Activated CD4-positive, alpha-beta T cell treated with anti-CD3 and anti-CD28 coated beads for 36 hours (primary cell): ENCODE measurements at regions not wholly inside any gene's neighbourhood (a gene's known extent, or its start where the extent isn't known, plus 50 kb on each side); places are given as distances from the start of the nearest gene placed in this dataset.
"Not testable (repeated sequence)": the region's sequence is repeated elsewhere in the genome, so short reads cannot be mapped to it uniquely, and the experiment has no call there.

ENCODE experiments used
- ATAC-seq: fragments of 200-7000 bp; cut with Tn5 transposase; one replicate; pipeline ENCODE4 v1.10.0; 2021; ENCODE audit warnings: mild to moderate bottlenecking, moderate library complexity
- CTCF ChIA-PET: fragments of 350-600 bp; sonication (Branson Sonifier 250); formaldehyde crosslinking; loops from one replicate; lab custom pipeline; 2021; ENCODE audit warnings: antibody characterized with exemption; lab: Charles Lee
- POLR2A ChIA-PET: fragments of 350-600 bp; sonication (Branson Sonifier 250); formaldehyde crosslinking; loops from one replicate; lab custom pipeline; 2021; ENCODE audit warnings: antibody characterized with exemption, inconsistent platforms; lab: Charles Lee
- DNase-seq: peaks from one replicate; pipeline ENCODE4 v3.0.0-alpha.2; 2020
- H3K27ac Mint-ChIP-seq: one replicate; pipeline ENCODE4 v1.8.0; 2021; ENCODE audit warnings: mixed read lengths
- H3K27me3 Mint-ChIP-seq: one replicate; pipeline ENCODE4 v1.8.0; 2021; ENCODE audit warnings: mixed read lengths
- H3K36me3 Mint-ChIP-seq: one replicate; pipeline ENCODE4 v1.8.0; 2021; ENCODE audit warnings: low read depth, mixed read lengths
- H3K4me1 Mint-ChIP-seq: one replicate; pipeline ENCODE4 v1.8.0; 2021; ENCODE audit warnings: mixed read lengths
- H3K4me3 Mint-ChIP-seq: one replicate; pipeline ENCODE4 v1.8.0; 2021; ENCODE audit warnings: mild to moderate bottlenecking, moderate library complexity, mixed read lengths
- H3K9me3 Mint-ChIP-seq: one replicate; pipeline ENCODE4 v1.8.0; 2021; ENCODE audit warnings: low read depth, mixed read lengths
- intact Hi-C, 2 experiments: fragments of 100-400 bp; cut with DNase I in 1 of 2; cut with micrococcal nuclease in 1 of 2; formaldehyde crosslinking; loops; one replicate each; pipeline versions ENCODE4 v1.14.2 to v1.15.1; 2022 to 2024; cut with DNase I, micrococcal nuclease

- DNase-seq = no peak
- ChIA-PET CTCF (no interaction called here), POLR2A (no interaction called here)
- peaks cover 3% of the 10 kb centered on the region for H3K27me3 Mint-ChIP-seq
- no peak overlapping the region for H3K4me3 Mint-ChIP-seq
- no peaks in the 10 kb centered on the region for H3K36me3 Mint-ChIP-seq
- H3K4me1 Mint-ChIP-seq = no peaks in the 10 kb centered on the region
- H3K27ac Mint-ChIP-seq = no peak overlapping the region
- intact Hi-C loops = no loop called here
- H3K9me3 Mint-ChIP-seq = no peaks in the 10 kb centered on the region
- no peak for ATAC-seq
Measured at GRCh38 chr7:1302936-1303335, 70.3 kb downstream of the UNCX start.

DNA sequence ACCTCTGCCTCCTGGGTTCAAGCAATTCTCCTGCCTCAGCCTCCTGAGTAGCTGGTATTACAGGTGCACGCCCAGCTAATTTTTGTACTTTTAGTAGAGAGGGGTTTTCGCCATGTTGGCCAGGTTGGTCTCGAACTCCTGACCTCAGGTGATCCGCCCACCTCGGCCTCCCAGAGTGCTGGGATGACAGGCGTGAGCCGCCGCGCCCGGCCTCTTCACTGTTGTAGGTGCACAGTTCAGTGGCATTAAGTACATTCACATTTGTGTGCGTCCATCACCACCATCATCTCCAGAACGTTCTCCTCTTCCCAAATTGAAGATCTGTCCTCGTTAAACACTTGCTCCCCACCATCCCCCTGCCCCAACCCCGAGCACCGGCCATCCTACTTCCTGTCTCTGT lies 71.3 kb downstream of the UNCX start:
- ATAC-seq, intact Hi-C loops, CTCF ChIA-PET, DNase-seq, H3K4me1 Mint-ChIP-seq, H3K27me3 Mint-ChIP-seq, H3K36me3 Mint-ChIP-seq, H3K27ac Mint-ChIP-seq, POLR2A ChIA-PET, H3K9me3 Mint-ChIP-seq, H3K4me3 Mint-ChIP-seq: not testable (repeated sequence)

DNA sequence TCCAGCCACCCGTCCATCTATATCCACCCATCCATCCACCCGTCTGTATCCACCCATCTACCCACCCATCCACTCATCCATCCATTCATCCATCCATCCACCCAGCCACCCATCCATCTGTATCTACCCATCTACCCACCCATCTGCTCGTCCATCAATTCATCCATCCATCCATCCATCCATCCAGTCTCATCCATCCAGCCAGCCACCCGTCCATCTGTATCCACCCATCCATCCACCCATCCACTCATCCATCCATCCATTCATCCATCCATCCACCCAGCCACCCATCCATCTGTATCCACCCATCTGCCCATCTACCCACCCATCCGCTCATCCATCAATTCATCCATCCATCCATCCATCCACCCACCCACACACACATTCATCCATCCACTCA lies 73.2 kb downstream of the UNCX start:
- intact Hi-C loops = no loop called here
- Mint-ChIP-seq H3K36me3 (no peaks in the 10 kb centered on the region), H3K27me3 (peaks cover 3% of the 10 kb centered on the region), H3K4me3 (no peak overlapping the region), H3K9me3 (no peaks in the 10 kb centered on the region), H3K27ac (no peak overlapping the region), H3K4me1 (no peaks in the 10 kb centered on the region)
- CTCF ChIA-PET = no interaction called here
- no peak for DNase-seq
- POLR2A ChIA-PET = no interaction called here
- ATAC-seq = no peak

GRCh38 chr7:1307828-1308227 lies 75.2 kb downstream of the UNCX start:
- H3K9me3 Mint-ChIP-seq = no peaks in the 10 kb centered on the region
- no peak for ATAC-seq
- CTCF ChIA-PET = no interaction called here
- DNase-seq = no peak
- intact Hi-C loops = no loop called here
- POLR2A ChIA-PET = no interaction called here
- no peaks in the 10 kb centered on the region for H3K4me1 Mint-ChIP-seq
- H3K4me3 Mint-ChIP-seq = no peak overlapping the region
- H3K27ac Mint-ChIP-seq = no peak overlapping the region
- H3K27me3 Mint-ChIP-seq = peaks cover 3% of the 10 kb centered on the region
- no peaks in the 10 kb centered on the region for H3K36me3 Mint-ChIP-seq

DNA sequence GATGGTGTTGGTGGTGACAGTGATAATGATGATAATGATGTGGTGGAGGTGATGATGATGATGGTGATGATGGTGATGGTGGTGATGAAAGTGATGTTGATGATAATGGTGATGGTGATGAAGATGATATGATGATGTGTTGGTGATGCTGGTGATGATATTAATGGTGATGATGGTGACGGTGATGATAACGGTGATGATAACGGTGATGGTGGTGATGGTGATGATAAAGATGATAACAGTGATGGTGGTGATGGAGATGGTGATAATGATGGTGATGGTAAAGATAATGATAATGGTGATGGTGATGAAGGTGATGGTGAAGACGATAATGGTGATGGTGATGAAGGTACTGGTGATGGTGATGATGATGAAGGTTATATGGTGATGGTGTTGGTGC lies 76.6 kb downstream of the UNCX start:
- intact Hi-C loops = no loop called here
- POLR2A ChIA-PET = no interaction called here
- no peaks in the 10 kb centered on the region for H3K4me1 Mint-ChIP-seq

GRCh38 chr7:1309996-1310395 lies 77.3 kb downstream of the UNCX start:
- no peak for DNase-seq
- ChIA-PET CTCF (no interaction called here), POLR2A (no interaction called here)
- no peaks in the 10 kb centered on the region for H3K36me3 Mint-ChIP-seq
- no peaks in the 10 kb centered on the region for H3K9me3 Mint-ChIP-seq
- no peak overlapping the region for H3K4me3 Mint-ChIP-seq
- ATAC-seq = no peak
- no peaks in the 10 kb centered on the region for H3K4me1 Mint-ChIP-seq
- peaks cover 3% of the 10 kb centered on the region for H3K27me3 Mint-ChIP-seq
- intact Hi-C loops = no loop called here
- H3K27ac Mint-ChIP-seq = no peak overlapping the region

More for the DNA sequence above, 76.6 kb downstream of the UNCX start:
- no peak overlapping the region for H3K4me3 Mint-ChIP-seq
- peaks cover 3% of the 10 kb centered on the region for H3K27me3 Mint-ChIP-seq
- CTCF ChIA-PET = no interaction called here
- H3K36me3 Mint-ChIP-seq = no peaks in the 10 kb centered on the region
- ATAC-seq (no peak), DNase-seq (no peak)
- no peak overlapping the region for H3K27ac Mint-ChIP-seq
- no peaks in the 10 kb centered on the region for H3K9me3 Mint-ChIP-seq

GRCh38 chr7:1310936-1311335 lies 78.3 kb downstream of the UNCX start:
- H3K4me3 Mint-ChIP-seq = no peak overlapping the region
- H3K27me3 Mint-ChIP-seq = peaks cover 3% of the 10 kb centered on the region
- no peak for ATAC-seq
- H3K4me1 Mint-ChIP-seq = no peaks in the 10 kb centered on the region
- H3K9me3 Mint-ChIP-seq = no peaks in the 10 kb centered on the region
- DNase-seq = no peak
- POLR2A ChIA-PET = no interaction called here
- CTCF ChIA-PET = no interaction called here
- intact Hi-C loops = no loop called here
- no peaks in the 10 kb centered on the region for H3K36me3 Mint-ChIP-seq
- no peak overlapping the region for H3K27ac Mint-ChIP-seq

GRCh38 chr7:1311406-1312135 lies 78.9 kb downstream of the UNCX start:
- intact Hi-C loops = no loop called here
- Mint-ChIP-seq H3K9me3 (no peaks in the 10 kb centered on the region), H3K4me1 (no peaks in the 10 kb centered on the region), H3K27ac (no peak overlapping the region), H3K4me3 (no peak overlapping the region), H3K36me3 (no peaks in the 10 kb centered on the region), H3K27me3 (peaks cover 2% of the 10 kb centered on the region)
- DNase-seq (no peak), ATAC-seq (no peak)
- ChIA-PET CTCF (interaction anchor here (0.6 kb wide), 1 partner anchor 540 kb away, joined by 3 read pairs; no protein-coding TSS in a partner anchor), POLR2A (no interaction called here)

- ChIA-PET POLR2A (no interaction called here), CTCF (interaction anchor here (0.6 kb wide), 1 partner anchor 539 kb away, joined by 3 read pairs; no protein-coding TSS in a partner anchor)
- Mint-ChIP-seq H3K4me3 (no peak overlapping the region), H3K9me3 (no peaks in the 10 kb centered on the region), H3K27ac (no peak overlapping the region), H3K27me3 (no peaks in the 10 kb centered on the region), H3K4me1 (no peaks in the 10 kb centered on the region), H3K36me3 (no peaks in the 10 kb centered on the region)
- ATAC-seq (no peak), DNase-seq (no peak)
- intact Hi-C loops = no loop called here
Measured at GRCh38 chr7:1312136-1313070, 79.7 kb downstream of the UNCX start.

DNA sequence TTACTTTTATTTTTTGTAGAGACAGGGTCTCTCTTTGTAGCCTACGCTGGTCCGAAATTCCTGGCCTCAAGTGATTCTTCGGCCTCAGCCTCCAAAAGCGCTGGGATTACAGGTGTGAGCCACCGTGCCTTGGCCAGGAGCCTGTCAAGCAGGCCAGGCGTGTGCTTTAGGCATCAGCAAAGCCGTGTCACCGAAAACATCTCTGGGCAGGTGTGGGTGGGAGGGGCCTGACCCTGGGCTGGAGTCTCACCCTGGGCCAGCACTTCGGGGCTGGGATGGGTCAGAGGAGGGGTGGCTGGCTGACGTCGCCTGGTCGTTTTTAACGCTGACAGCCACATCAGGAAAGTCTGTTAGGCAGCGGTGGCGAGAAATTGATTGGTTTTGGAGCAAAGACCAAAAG lies 80.9 kb downstream of the UNCX start:
- Mint-ChIP-seq H3K27me3 (no peaks in the 10 kb centered on the region), H3K4me3 (no peak overlapping the region), H3K9me3 (no peaks in the 10 kb centered on the region), H3K36me3 (no peaks in the 10 kb centered on the region), H3K4me1 (no peaks in the 10 kb centered on the region), H3K27ac (no peak overlapping the region)
- DNase-seq = no peak
- POLR2A ChIA-PET = no interaction called here
- no peak for ATAC-seq
- intact Hi-C loops = no loop called here
- CTCF ChIA-PET = no interaction called here

DNA sequence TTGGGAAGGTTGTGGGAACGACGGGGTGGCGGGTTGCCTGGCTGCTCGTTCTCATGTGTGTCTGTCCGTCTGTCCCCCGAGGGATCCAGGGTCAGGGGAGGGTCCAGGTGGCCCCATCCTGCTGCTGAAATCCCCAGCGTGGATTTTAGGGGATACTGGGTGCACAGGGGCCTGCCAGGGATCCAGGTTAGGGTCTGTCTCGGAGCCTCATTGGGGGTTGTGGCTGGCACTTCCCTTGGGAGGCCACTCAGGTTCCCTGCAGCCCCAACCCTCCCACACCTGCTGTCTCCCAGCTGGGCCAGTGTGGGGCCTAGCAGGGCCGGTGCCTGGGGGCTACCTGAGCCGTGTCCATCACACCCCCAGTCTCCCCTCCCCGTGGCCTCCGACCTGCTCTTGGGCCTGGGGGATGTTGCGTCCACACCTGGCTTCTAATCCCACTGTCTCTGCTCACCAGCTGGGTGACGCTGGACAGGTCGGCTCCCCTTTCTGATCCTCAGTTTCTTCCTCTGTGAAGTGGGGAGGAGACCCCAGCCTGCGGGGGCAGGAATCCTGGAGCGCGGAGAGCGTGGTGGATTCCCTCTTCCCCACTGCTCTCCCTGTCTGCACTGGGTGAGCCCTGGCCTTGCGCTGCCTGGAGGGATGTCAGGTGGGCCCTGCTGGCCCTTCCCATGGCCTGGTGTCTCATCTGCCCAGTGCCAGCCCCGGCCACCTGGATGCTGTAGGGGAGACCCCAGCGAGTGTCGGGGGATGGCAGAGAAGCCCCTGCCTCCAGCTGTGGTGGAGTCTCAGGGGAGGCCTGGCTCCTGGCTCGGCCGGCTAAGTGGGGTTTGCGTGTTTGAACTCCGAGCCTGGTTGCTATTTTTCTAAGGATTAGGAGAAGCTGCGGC lies 81.6 kb downstream of the UNCX start:
- intact Hi-C loops = no loop called here
- Mint-ChIP-seq H3K4me1 (no peaks in the 10 kb centered on the region), H3K36me3 (no peaks in the 10 kb centered on the region), H3K9me3 (no peaks in the 10 kb centered on the region), H3K4me3 (no peak overlapping the region), H3K27ac (no peak overlapping the region), H3K27me3 (no peaks in the 10 kb centered on the region)
- DNase-seq (no peak), ATAC-seq (no peak)
- CTCF ChIA-PET = no interaction called here
- POLR2A ChIA-PET = no interaction called here
